T-helper 1 cell treated with Interleukin-12 subunit alpha and Interleukin-12 subunit beta and Interleukin-4 antibody, amounts not matched to agents 30 μg/mL and 1 μg/mL, for 36 hours (primary cell): ENCODE measurements at regions not wholly inside any gene's neighbourhood (a gene's known extent, or its start where the extent isn't known, plus 50 kb on each side); places are given as distances from the start of the nearest gene placed in this dataset.
"Not testable (repeated sequence)": the region's sequence is repeated elsewhere in the genome, so short reads cannot be mapped to it uniquely, and the experiment has no call there.

Source experiments
- H3K27ac Mint-ChIP-seq: one replicate; pipeline ENCODE4 v1.8.0; 2021; ENCODE audit warnings: mild to moderate bottlenecking, mixed read lengths
- H3K27me3 Mint-ChIP-seq: one replicate; pipeline ENCODE4 v1.8.0; 2021; ENCODE audit warnings: low read depth, mixed read lengths
- H3K36me3 Mint-ChIP-seq: one replicate; pipeline ENCODE4 v1.8.0; 2021; ENCODE audit warnings: low read depth, mixed read lengths
- H3K4me1 Mint-ChIP-seq: one replicate; pipeline ENCODE4 v1.8.0; 2021; ENCODE audit warnings: low read depth, mixed read lengths
- H3K4me3 Mint-ChIP-seq: one replicate; pipeline ENCODE4 v1.8.0; 2021; ENCODE audit warnings: mild to moderate bottlenecking, moderate library complexity, mixed read lengths
- H3K9me3 Mint-ChIP-seq: one replicate; pipeline ENCODE4 v1.8.0; 2021; ENCODE audit warnings: mixed read lengths

GRCh38 chr17:56708220-56708558, 114.7 kb downstream of the NOG start:
- Mint-ChIP-seq H3K4me1 (no peaks in the 10 kb centered on the region), H3K9me3 (peaks cover 6% of the 10 kb centered on the region), H3K27me3 (peaks cover 18% of the 10 kb centered on the region), H3K27ac (no peak overlapping the region), H3K36me3 (no peaks in the 10 kb centered on the region), H3K4me3 (no peak overlapping the region)

- no peak overlapping the region for H3K4me3 Mint-ChIP-seq
- H3K9me3 Mint-ChIP-seq, result peaks cover 6% of the 10 kb centered on the region
- no peaks in the 10 kb centered on the region for H3K36me3 Mint-ChIP-seq
- no peaks in the 10 kb centered on the region for H3K4me1 Mint-ChIP-seq
- no peak overlapping the region for H3K27ac Mint-ChIP-seq
- peaks cover 18% of the 10 kb centered on the region for H3K27me3 Mint-ChIP-seq
Observed at GRCh38 chr17:56708670-56709410, 115.3 kb downstream of the NOG start.

GRCh38 chr17:56710986-56711385, 117.5 kb downstream of the NOG start:
- no peaks in the 10 kb centered on the region for H3K36me3 Mint-ChIP-seq
- no peak overlapping the region for H3K4me3 Mint-ChIP-seq

GRCh38 chr17:56715613-56716357, 117.9 kb downstream of the C17orf67 start:
- Mint-ChIP-seq H3K4me1 (peaks cover 2% of the 10 kb centered on the region), H3K27me3 (peaks cover 11% of the 10 kb centered on the region), H3K36me3 (no peaks in the 10 kb centered on the region), H3K4me3 (no peak overlapping the region), H3K27ac (no peak overlapping the region), H3K9me3 (peaks cover 6% of the 10 kb centered on the region)

More at GRCh38 chr17:56710986-56711385, 117.5 kb downstream of the NOG start:
- Mint-ChIP-seq H3K9me3 (peaks cover 6% of the 10 kb centered on the region), H3K27me3 (peaks cover 19% of the 10 kb centered on the region), H3K4me1 (no peaks in the 10 kb centered on the region), H3K27ac (no peak overlapping the region)

- H3K36me3 Mint-ChIP-seq, result no peaks in the 10 kb centered on the region
- peaks cover 6% of the 10 kb centered on the region for H3K9me3 Mint-ChIP-seq
- no peak overlapping the region for H3K4me3 Mint-ChIP-seq
- peaks cover 2% of the 10 kb centered on the region for H3K4me1 Mint-ChIP-seq
- peaks cover 11% of the 10 kb centered on the region for H3K27me3 Mint-ChIP-seq
- H3K27ac Mint-ChIP-seq, result no peak overlapping the region
Observed at GRCh38 chr17:56717471-56717870, 116.2 kb downstream of the C17orf67 start.

- H3K4me3 Mint-ChIP-seq, result no peak overlapping the region
- H3K9me3 Mint-ChIP-seq, result no peaks in the 10 kb centered on the region
- H3K36me3 Mint-ChIP-seq, result no peaks in the 10 kb centered on the region
- peaks cover 2% of the 10 kb centered on the region for H3K4me1 Mint-ChIP-seq
- no peak overlapping the region for H3K27ac Mint-ChIP-seq
- peaks cover 11% of the 10 kb centered on the region for H3K27me3 Mint-ChIP-seq
Observed at GRCh38 chr17:56718515-56718914, 115.2 kb downstream of the C17orf67 start.

- no peaks in the 10 kb centered on the region for H3K4me1 Mint-ChIP-seq
- no peak overlapping the region for H3K27ac Mint-ChIP-seq
- no peak overlapping the region for H3K4me3 Mint-ChIP-seq
- no peaks in the 10 kb centered on the region for H3K36me3 Mint-ChIP-seq
- H3K9me3 Mint-ChIP-seq, result no peaks in the 10 kb centered on the region
- peaks cover 10% of the 10 kb centered on the region for H3K27me3 Mint-ChIP-seq
Observed at GRCh38 chr17:56723421-56723820, 110.3 kb downstream of the C17orf67 start.

- no peaks in the 10 kb centered on the region for H3K4me1 Mint-ChIP-seq
- H3K27ac Mint-ChIP-seq, result no peak overlapping the region
- peaks cover 6% of the 10 kb centered on the region for H3K27me3 Mint-ChIP-seq
- H3K36me3 Mint-ChIP-seq, result no peaks in the 10 kb centered on the region
- no peaks in the 10 kb centered on the region for H3K9me3 Mint-ChIP-seq
- no peak overlapping the region for H3K4me3 Mint-ChIP-seq
Observed at GRCh38 chr17:56724664-56725063, 109.1 kb downstream of the C17orf67 start.

- H3K4me3 Mint-ChIP-seq, result no peak overlapping the region
- H3K4me1 Mint-ChIP-seq, result no peaks in the 10 kb centered on the region
- peaks cover 6% of the 10 kb centered on the region for H3K27me3 Mint-ChIP-seq
- no peak overlapping the region for H3K27ac Mint-ChIP-seq
- H3K36me3 Mint-ChIP-seq, result no peaks in the 10 kb centered on the region
- H3K9me3 Mint-ChIP-seq, result no peaks in the 10 kb centered on the region
Observed at GRCh38 chr17:56725144-56725543, 108.6 kb downstream of the C17orf67 start.

GRCh38 chr17:56727876-56728617, 105.7 kb downstream of the C17orf67 start:
- H3K9me3 Mint-ChIP-seq, result no peaks in the 10 kb centered on the region
- H3K4me1 Mint-ChIP-seq, result no peaks in the 10 kb centered on the region
- H3K27me3 Mint-ChIP-seq, result peaks cover 8% of the 10 kb centered on the region
- H3K27ac Mint-ChIP-seq, result no peak overlapping the region
- H3K36me3 Mint-ChIP-seq, result no peaks in the 10 kb centered on the region
- H3K4me3 Mint-ChIP-seq, result no peak overlapping the region

GRCh38 chr17:56731096-56731495, 102.6 kb downstream of the C17orf67 start:
- H3K4me3 Mint-ChIP-seq, H3K4me1 Mint-ChIP-seq, H3K36me3 Mint-ChIP-seq, H3K27me3 Mint-ChIP-seq, H3K27ac Mint-ChIP-seq, H3K9me3 Mint-ChIP-seq: not testable (repeated sequence)

- Mint-ChIP-seq H3K9me3 (peaks cover 4% of the 10 kb centered on the region), H3K4me3 (no peak overlapping the region), H3K27me3 (peaks cover 3% of the 10 kb centered on the region), H3K36me3 (no peaks in the 10 kb centered on the region), H3K4me1 (no peaks in the 10 kb centered on the region), H3K27ac (no peak overlapping the region)
Observed at GRCh38 chr17:56733833-56734232, 99.9 kb downstream of the C17orf67 start.

GRCh38 chr17:56735842-56736241, 97.9 kb downstream of the C17orf67 start:
- Mint-ChIP-seq H3K27ac (no peak overlapping the region), H3K27me3 (peaks cover 8% of the 10 kb centered on the region), H3K9me3 (peaks cover 4% of the 10 kb centered on the region), H3K4me3 (no peak overlapping the region), H3K36me3 (no peaks in the 10 kb centered on the region), H3K4me1 (no peaks in the 10 kb centered on the region)

- H3K4me1 Mint-ChIP-seq, result no peaks in the 10 kb centered on the region
- no peak overlapping the region for H3K27ac Mint-ChIP-seq
- no peaks in the 10 kb centered on the region for H3K36me3 Mint-ChIP-seq
- H3K4me3 Mint-ChIP-seq, result no peak overlapping the region
- H3K9me3 Mint-ChIP-seq, result peaks cover 4% of the 10 kb centered on the region
- peaks cover 23% of the 10 kb centered on the region for H3K27me3 Mint-ChIP-seq
Observed at GRCh38 chr17:56737421-56738161, 96.1 kb downstream of the C17orf67 start.
